PC-9 (cell line): ENCODE measurements at regions not wholly inside any gene's neighbourhood (a gene's known extent, or its start where the extent isn't known, plus 50 kb on each side); places are given as distances from the start of the nearest gene placed in this dataset.

Experiments used
- BruUV-seq: library from RNA; stranded (reverse); fragments of 400-500 nt; replicated peaks from 2 replicates; lab custom pipeline; 2021; lab: Mats Ljungman, UMichigan
- CTCF ChIA-PET: fragments of 300-600 bp; sonication (Branson Sonifier 250); formaldehyde crosslinking; loops from one replicate; lab custom pipeline; 2022; ENCODE audit warnings: antibody characterized with exemption; lab: Charles Lee
- POLR2A ChIA-PET: fragments of 300-600 bp; sonication (Branson Sonifier 250); formaldehyde crosslinking; loops from one replicate; lab custom pipeline; 2022; ENCODE audit warnings: antibody characterized with exemption; ENCODE audit not compliant: unreplicated experiment; lab: Charles Lee
- DNase-seq, 2 experiments: peaks; one replicate each; pipeline versions ENCODE4 v3.0.0 to v3.0.0-alpha.2; 2015 to 2022; ENCODE audit warnings: mixed read lengths in 1 of 2
- H2AFZ ChIP-seq: fragments of 200-600 bp; sonication (generic); 2 replicates; pipeline ENCODE4 v1.8.1; 2017; ENCODE audit warnings: antibody characterized with exemption
- H3F3A ChIP-seq: fragments of 200-600 bp; sonication (generic); 2 replicates; pipeline ENCODE4 v1.8.1; 2017; ENCODE audit warnings: antibody characterized with exemption, mild to moderate bottlenecking, low read depth; ENCODE audit not compliant: insufficient read depth
- H3K27ac ChIP-seq: fragments of 200-600 bp; sonication (generic); 2 replicates; pipeline ENCODE4 v1.6.1; 2016; ENCODE audit warnings: mixed run types
- H3K27me3 ChIP-seq: fragments of 200-600 bp; sonication (generic); 2 replicates; pipeline ENCODE4 v1.6.1; 2016; ENCODE audit warnings: low read depth, mixed run types; ENCODE audit not compliant: insufficient read depth
- H3K36me3 ChIP-seq: fragments of 200-600 bp; sonication (generic); 2 replicates; pipeline ENCODE4 v1.6.1; 2016; ENCODE audit warnings: low read depth, mixed run types
- H3K4me1 ChIP-seq: fragments of 200-600 bp; sonication (generic); replicated peaks from 2 replicates; pipeline ENCODE4 v1.6.1; 2016; ENCODE audit warnings: mixed run types; ENCODE audit not compliant: insufficient read depth
- H3K4me2 ChIP-seq: fragments of 200-600 bp; sonication (generic); 2 replicates; pipeline ENCODE4 v1.6.1; 2017; ENCODE audit warnings: mixed run types
- H3K4me3 ChIP-seq: fragments of 200-600 bp; sonication (generic); 2 replicates; pipeline ENCODE4 v1.6.1; 2016; ENCODE audit warnings: mixed run types
- H3K79me2 ChIP-seq: fragments of 200-600 bp; sonication (generic); 2 replicates; pipeline ENCODE4 v1.6.1; 2017; ENCODE audit warnings: low read depth, mixed run types
- H3K9me2 ChIP-seq: fragments of 200-600 bp; sonication (generic); 2 replicates; pipeline ENCODE4 v1.8.1; 2017; ENCODE audit warnings: mild to moderate bottlenecking; ENCODE audit not compliant: insufficient read depth
- H3K9me3 ChIP-seq: fragments of 200-600 bp; sonication (generic); 2 replicates; pipeline ENCODE4 v1.8.1; 2016; ENCODE audit warnings: low read depth; ENCODE audit not compliant: insufficient read depth
- H4K20me1 ChIP-seq: fragments of 200-600 bp; sonication (generic); 2 replicates; pipeline ENCODE4 v1.8.1; 2017; ENCODE audit not compliant: insufficient read depth
- EZH2 ChIP-seq: fragments of 200-600 bp; sonication (generic); IDR thresholded peaks from 2 replicates; pipeline ENCODE4 v1.8.0; 2017; ENCODE audit warnings: antibody characterized with exemption, low read depth
- intact Hi-C: fragments of 100-400 bp; cut with micrococcal nuclease; formaldehyde crosslinking; loops from one replicate; pipeline ENCODE4 v1.10.0; 2022; ENCODE audit not compliant: unreplicated experiment
- TF ChIP-seq, protein P1 (sequence below): fragments of 200-600 bp; sonication (generic); conservative IDR thresholded peaks from 2 replicates; pipeline ENCODE4 v1.6.1; 2017; ENCODE audit warnings: mixed run types, antibody characterized with exemption, mild to moderate bottlenecking, moderate library complexity

DNA sequence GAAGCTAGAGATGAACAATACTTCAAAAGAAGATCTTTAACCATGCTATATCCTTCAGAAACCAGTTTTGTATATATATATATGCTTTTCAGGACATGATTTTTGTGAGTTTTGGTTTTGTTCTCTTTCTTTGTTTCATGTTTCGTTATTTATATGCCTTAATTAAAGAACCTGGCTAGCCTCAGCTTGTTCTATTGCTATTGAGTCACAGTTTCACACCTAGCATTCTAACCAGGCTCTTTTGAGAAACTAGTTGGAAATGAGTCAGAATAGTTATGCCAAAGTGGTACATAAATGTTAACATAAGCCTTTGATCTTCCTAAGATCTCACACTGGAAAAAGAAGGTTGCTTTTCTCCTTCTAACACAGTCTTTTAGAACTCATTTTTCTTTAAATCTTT lies 1925.2 kb downstream of the OLFM4 start:
- DNase-seq, result no peak
- Histone ChIP-seq H3K36me3 (no peaks in the 10 kb centered on the region), H4K20me1 (no peaks in the 10 kb centered on the region), H3K4me2 (no peak overlapping the region), H3K9me2 (no peaks in the 10 kb centered on the region), H3K79me2 (no peaks in the 10 kb centered on the region), H3K27me3 (no peaks in the 10 kb centered on the region), H3K4me1 (no peaks in the 10 kb centered on the region), H3K27ac (no peak overlapping the region), H3K4me3 (no peak overlapping the region), H3K9me3 (no peaks in the 10 kb centered on the region), H3F3A (no peaks in the 10 kb centered on the region; the same call in 1 of the 2 replicates), H2AFZ (no peak overlapping the region)
- BruUV-seq, result no TSS peak
- TF ChIP-seq, protein P1, sequence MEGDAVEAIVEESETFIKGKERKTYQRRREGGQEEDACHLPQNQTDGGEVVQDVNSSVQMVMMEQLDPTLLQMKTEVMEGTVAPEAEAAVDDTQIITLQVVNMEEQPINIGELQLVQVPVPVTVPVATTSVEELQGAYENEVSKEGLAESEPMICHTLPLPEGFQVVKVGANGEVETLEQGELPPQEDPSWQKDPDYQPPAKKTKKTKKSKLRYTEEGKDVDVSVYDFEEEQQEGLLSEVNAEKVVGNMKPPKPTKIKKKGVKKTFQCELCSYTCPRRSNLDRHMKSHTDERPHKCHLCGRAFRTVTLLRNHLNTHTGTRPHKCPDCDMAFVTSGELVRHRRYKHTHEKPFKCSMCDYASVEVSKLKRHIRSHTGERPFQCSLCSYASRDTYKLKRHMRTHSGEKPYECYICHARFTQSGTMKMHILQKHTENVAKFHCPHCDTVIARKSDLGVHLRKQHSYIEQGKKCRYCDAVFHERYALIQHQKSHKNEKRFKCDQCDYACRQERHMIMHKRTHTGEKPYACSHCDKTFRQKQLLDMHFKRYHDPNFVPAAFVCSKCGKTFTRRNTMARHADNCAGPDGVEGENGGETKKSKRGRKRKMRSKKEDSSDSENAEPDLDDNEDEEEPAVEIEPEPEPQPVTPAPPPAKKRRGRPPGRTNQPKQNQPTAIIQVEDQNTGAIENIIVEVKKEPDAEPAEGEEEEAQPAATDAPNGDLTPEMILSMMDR, result no peak
- TF ChIP-seq EZH2, result no peak
- intact Hi-C loops, result no loop called here
- CTCF ChIA-PET, result no interaction called here
- POLR2A ChIA-PET, result no interaction called here

GRCh38 chr13:54958781-54959180 lies 1930.2 kb downstream of the OLFM4 start:
- Histone ChIP-seq H3K27ac (no peak overlapping the region), H3K9me3 (no peaks in the 10 kb centered on the region), H2AFZ (no peak overlapping the region), H3K4me3 (no peak overlapping the region), H3K4me2 (no peak overlapping the region), H3K36me3 (no peaks in the 10 kb centered on the region), H3K9me2 (no peaks in the 10 kb centered on the region), H4K20me1 (no peaks in the 10 kb centered on the region), H3K79me2 (no peaks in the 10 kb centered on the region), H3F3A (no peaks in the 10 kb centered on the region), H3K27me3 (no peaks in the 10 kb centered on the region), H3K4me1 (no peaks in the 10 kb centered on the region)
- DNase-seq, result no peak
- intact Hi-C loops, result no loop called here
- no TSS peak for BruUV-seq
- TF ChIP-seq, protein P1, result no peak
- TF ChIP-seq EZH2, result no peak
- CTCF ChIA-PET, result no interaction called here
- POLR2A ChIA-PET, result no interaction called here

DNA sequence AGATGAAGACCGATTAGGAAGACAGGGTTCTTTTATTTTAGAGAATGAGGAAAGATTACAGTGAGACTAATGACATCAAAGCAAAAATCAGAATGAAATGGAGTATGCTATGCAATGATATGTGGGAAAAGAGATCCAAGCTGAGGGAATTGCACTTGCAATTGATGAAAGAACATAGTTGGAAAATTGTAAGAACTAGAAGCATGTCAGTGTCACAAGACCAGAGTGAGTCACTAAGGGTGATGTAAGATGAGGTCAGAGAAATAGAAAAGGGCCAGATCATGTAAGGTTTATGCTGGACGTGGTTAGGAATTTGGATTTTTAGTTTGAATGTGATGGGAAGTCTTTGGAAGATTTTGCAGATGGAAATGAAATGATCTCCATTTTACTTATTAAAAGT lies 1937.3 kb downstream of the OLFM4 start:
- Histone ChIP-seq H3K27ac (no peak overlapping the region), H3K9me3 (no peaks in the 10 kb centered on the region), H3K27me3 (no peaks in the 10 kb centered on the region), H4K20me1 (no peaks in the 10 kb centered on the region), H3K79me2 (no peaks in the 10 kb centered on the region), H3K9me2 (no peaks in the 10 kb centered on the region), H3K4me1 (no peaks in the 10 kb centered on the region), H3K36me3 (no peaks in the 10 kb centered on the region), H3F3A (no peaks in the 10 kb centered on the region), H2AFZ (no peak overlapping the region), H3K4me3 (no peak overlapping the region), H3K4me2 (no peak overlapping the region)
- no peak for DNase-seq
- intact Hi-C loops, result no loop called here
- no TSS peak for BruUV-seq
- CTCF ChIA-PET, result no interaction called here
- POLR2A ChIA-PET, result no interaction called here
- TF ChIP-seq, protein P1, result no peak
- TF ChIP-seq EZH2, result no peak
